Heart left ventricle (tissue), 13 donors: ENCODE measurements at regions not wholly inside any gene's neighbourhood (a gene's known extent, or its start where the extent isn't known, plus 50 kb on each side); places are given as distances from the start of the nearest gene placed in this dataset.

Source experiments
- POLR2A ChIP-seq, 2 donors: fragments of 450-650 bp; IDR thresholded peaks; one replicate each; pipeline ENCODE4 v1.6.1; 2017; ENCODE audit warnings: antibody characterized with exemption in 2 of 2, mild to moderate bottlenecking in 2 of 2, moderate library complexity in 2 of 2
- TF ChIP-seq, protein P1 (sequence below), 12 donors: fragments of 200-600 bp; sonication (generic) in 4 of 12; IDR thresholded peaks; one replicate each; pipeline versions ENCODE4 v1.5.0 to v1.8.0; 2018 to 2022; ENCODE audit warnings: antibody characterized with exemption in 12 of 12, mild to moderate bottlenecking in 5 of 12
- donor health status: ischemic (EF 13 %, LVEDD 7.1; RV severe dilation, severe dysfunction).
- donor health status: DM: no; HTN: yes; CAD: no.
- donor health status: DM: no; HTN: no; CAD: no.
- donor health status: ischemic (EF 25% LVEDD 6.9; RV normal size, moderate dysfunction).
- donor health status: ischemic (EF 25% LVEDD 5.7; RV mildly dilated, moderate dysfunction).
- donor health status: ischemic (EF 35%, LVEDD 5.7; RV mildly dilated, moderate dysfunction).
- donor health status: nonischemic (EF 11% LVEDD 7.7; RV severe dilation, severe dysfunction).
- donor health status: DM: yes; HTN: yes; CAD: no.
- donor health status: PGD.
- donor health status: ischemic (EF 29% LVEDD 5.4; RV normal size, mild dysfunction).
- donor health status: nonischemic (EF 23%, LVEDD 6.1; RV moderate dilation, normal function).

DNA sequence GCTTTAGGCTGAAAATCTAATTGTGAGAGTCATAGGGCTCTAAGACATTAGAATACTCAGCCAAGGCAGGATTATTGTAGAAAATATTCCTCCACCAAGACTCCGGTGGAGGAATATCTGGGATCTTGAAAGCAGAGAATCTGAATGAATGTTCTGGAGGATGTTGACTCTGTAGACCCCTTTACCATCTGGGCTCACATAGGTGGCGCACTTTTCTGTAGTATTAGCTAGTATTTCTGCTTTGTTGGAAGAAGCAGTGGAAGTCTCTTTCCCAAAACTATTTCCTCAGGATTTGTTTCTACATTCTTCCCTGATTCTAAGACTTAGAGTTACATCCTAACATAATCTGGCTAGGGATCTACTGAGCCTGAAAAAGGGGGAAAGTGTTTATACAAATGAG lies 752.4 kb upstream of the SEMA6A start:
- TF ChIP-seq, protein P1, sequence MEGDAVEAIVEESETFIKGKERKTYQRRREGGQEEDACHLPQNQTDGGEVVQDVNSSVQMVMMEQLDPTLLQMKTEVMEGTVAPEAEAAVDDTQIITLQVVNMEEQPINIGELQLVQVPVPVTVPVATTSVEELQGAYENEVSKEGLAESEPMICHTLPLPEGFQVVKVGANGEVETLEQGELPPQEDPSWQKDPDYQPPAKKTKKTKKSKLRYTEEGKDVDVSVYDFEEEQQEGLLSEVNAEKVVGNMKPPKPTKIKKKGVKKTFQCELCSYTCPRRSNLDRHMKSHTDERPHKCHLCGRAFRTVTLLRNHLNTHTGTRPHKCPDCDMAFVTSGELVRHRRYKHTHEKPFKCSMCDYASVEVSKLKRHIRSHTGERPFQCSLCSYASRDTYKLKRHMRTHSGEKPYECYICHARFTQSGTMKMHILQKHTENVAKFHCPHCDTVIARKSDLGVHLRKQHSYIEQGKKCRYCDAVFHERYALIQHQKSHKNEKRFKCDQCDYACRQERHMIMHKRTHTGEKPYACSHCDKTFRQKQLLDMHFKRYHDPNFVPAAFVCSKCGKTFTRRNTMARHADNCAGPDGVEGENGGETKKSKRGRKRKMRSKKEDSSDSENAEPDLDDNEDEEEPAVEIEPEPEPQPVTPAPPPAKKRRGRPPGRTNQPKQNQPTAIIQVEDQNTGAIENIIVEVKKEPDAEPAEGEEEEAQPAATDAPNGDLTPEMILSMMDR (IDR thresholded peaks at IDR 0.05): no peak
- TF ChIP-seq POLR2A (IDR thresholded peaks at IDR 0.05): no peak
